NB4 (cell line): ENCODE measurements at regions not wholly inside any gene's neighbourhood (a gene's known extent, or its start where the extent isn't known, plus 50 kb on each side); places are given as distances from the start of the nearest gene placed in this dataset.

Source experiments
- DNase-seq: peaks from one replicate; pipeline ENCODE4 v3.0.0; 2010; ENCODE audit warnings: low read depth
- H3K4me3 ChIP-seq: one replicate; pipeline ENCODE4 v1.5.1; 2011; ENCODE audit warnings: mild to moderate bottlenecking, low read depth, low read length, moderate library complexity
- MAX ChIP-seq: IDR thresholded peaks from 2 replicates; pipeline ENCODE4 v1.6.1; 2011; ENCODE audit warnings: low read depth, low read length
- MYC ChIP-seq: IDR thresholded peaks from 2 replicates; pipeline ENCODE4 v1.6.1; 2011; ENCODE audit warnings: low read depth, low read length
- POLR2A ChIP-seq: IDR thresholded peaks from 2 replicates; pipeline ENCODE4 v1.6.1; 2011; ENCODE audit warnings: mild to moderate bottlenecking; ENCODE audit not compliant: insufficient read length; ENCODE audit errors: extremely low read depth
- TF ChIP-seq, protein P1 (sequence below): IDR thresholded peaks from one replicate; pipeline ENCODE4 v1.5.1; 2012; ENCODE audit warnings: low read depth, low read length

DNA sequence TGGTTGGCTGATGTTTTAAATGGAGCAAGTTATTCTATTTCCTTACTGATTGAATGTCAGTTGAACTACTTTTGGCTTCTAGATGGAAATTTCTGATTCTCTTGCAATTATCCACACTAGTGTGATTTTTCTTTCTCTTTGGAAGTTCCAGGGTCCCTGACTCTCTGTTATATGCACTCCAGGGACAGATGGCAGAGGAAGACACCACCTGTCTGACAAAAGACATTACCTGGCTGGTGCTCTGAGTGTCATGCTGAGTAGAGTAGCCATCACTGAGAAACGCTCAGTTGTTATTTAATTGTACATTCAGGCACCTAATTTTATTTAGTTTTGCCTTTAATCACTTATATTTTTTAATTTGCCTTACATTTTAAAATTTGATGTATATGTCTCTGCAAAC, 105.4 kb upstream of the TLL1 start:
- DNase-seq: no peak
- H3K4me3 ChIP-seq: no peak overlapping the region
- no peak for TF ChIP-seq MYC
- TF ChIP-seq, protein P1, sequence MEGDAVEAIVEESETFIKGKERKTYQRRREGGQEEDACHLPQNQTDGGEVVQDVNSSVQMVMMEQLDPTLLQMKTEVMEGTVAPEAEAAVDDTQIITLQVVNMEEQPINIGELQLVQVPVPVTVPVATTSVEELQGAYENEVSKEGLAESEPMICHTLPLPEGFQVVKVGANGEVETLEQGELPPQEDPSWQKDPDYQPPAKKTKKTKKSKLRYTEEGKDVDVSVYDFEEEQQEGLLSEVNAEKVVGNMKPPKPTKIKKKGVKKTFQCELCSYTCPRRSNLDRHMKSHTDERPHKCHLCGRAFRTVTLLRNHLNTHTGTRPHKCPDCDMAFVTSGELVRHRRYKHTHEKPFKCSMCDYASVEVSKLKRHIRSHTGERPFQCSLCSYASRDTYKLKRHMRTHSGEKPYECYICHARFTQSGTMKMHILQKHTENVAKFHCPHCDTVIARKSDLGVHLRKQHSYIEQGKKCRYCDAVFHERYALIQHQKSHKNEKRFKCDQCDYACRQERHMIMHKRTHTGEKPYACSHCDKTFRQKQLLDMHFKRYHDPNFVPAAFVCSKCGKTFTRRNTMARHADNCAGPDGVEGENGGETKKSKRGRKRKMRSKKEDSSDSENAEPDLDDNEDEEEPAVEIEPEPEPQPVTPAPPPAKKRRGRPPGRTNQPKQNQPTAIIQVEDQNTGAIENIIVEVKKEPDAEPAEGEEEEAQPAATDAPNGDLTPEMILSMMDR: no peak
- no peak for TF ChIP-seq POLR2A
- no peak for TF ChIP-seq MAX

- H3K4me3 ChIP-seq: no peak overlapping the region
- no peak for DNase-seq
- TF ChIP-seq MAX (no peak), POLR2A (no peak), MYC (no peak)
- TF ChIP-seq, protein P1: no peak
Measured at GRCh38 chr4:165768281-165768680, 104.8 kb upstream of the TLL1 start.

DNA sequence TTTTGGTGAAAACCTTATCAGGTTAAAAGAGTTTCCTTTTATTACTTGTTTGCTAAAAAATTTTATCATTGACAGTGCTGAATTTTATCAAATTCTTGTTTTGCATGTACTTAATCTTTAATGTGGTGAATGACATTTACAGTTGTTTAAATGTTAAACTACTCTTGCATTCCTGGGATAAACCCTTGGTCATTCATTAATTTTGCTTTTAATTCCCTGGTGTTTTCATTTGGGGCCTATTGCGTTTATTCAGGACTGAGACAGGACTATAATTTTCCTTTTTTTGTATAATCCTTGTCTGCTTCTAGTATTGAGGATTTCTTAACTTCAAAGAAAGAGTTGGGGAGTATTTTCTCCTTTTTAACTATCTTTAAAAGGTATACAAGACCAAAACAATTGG, 98.7 kb upstream of the TLL1 start:
- no peak overlapping the region for H3K4me3 ChIP-seq
- TF ChIP-seq, protein P1: no peak
- TF ChIP-seq MAX (no peak), MYC (no peak), POLR2A (no peak)
- no peak for DNase-seq

GRCh38 chr4:165779950-165780670, 92.9 kb upstream of the TLL1 start:
- TF ChIP-seq MAX (no peak), POLR2A (no peak), MYC (no peak)
- TF ChIP-seq, protein P1: no peak
- DNase-seq: no peak
- no peak overlapping the region for H3K4me3 ChIP-seq

DNA sequence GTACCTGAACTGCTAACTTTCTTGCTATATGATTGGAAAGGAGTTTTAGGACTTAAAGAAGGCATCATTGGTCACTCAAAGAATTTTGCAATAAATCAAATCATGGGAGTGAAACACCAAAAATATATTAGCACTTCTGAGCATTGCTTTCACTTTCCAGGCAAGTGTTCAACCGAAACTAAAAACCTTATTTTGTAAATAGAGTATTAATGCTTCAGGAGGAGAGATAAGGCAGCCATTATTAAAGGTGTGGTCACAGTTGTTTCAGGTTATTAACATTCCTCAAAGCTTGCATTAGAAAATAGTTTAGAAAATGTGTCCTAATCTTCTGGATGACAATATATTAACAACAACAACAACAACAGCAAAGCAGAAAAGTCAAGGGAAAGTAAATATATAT, 92.3 kb upstream of the TLL1 start:
- no peak overlapping the region for H3K4me3 ChIP-seq
- DNase-seq: no peak
- TF ChIP-seq POLR2A (no peak), MAX (no peak), MYC (no peak)
- TF ChIP-seq, protein P1: no peak

GRCh38 chr4:165782623-165783022, 90.4 kb upstream of the TLL1 start:
- no peak for DNase-seq
- H3K4me3 ChIP-seq: no peak overlapping the region
- TF ChIP-seq MYC (no peak), POLR2A (no peak), MAX (no peak)
- TF ChIP-seq, protein P1: no peak
